ENCODE measurements at regions not wholly inside any gene's neighbourhood (a gene's known extent, or its start where the extent isn't known, plus 50 kb on each side); places are given as distances from the start of the nearest gene placed in this dataset.

GRCh38 chr3:24972491-24972890, 455.6 kb upstream of the RARB start:
- ChIA-PET POLR2A (ENCODE audit: unreplicated experiment) (no interaction called here), CTCF (interaction anchor here (1.0 kb wide), 1 partner anchor 10 kb away, joined by 3 read pairs; no protein-coding TSS in a partner anchor)
- Histone ChIP-seq H3K9me3 (ENCODE audit: control insufficient read depth, insufficient read depth, low read length) (no peaks in the 10 kb centered on the region), H2BK5ac (ENCODE audit: low read depth, low read length, poor library complexity, severe bottlenecking) (no peak overlapping the region), H4K8ac (ENCODE audit: low read depth in 2 of 2, low read length in 2 of 2) (no peak overlapping the region), H3K79me1 (ENCODE audit: low read depth in 1 of 2, low read length in 2 of 2) (no peaks in the 10 kb centered on the region), H3K9ac (ENCODE audit: low read depth, low read length) (no peak overlapping the region), H4K91ac (ENCODE audit: insufficient read depth, low read depth, low read length) (no peak overlapping the region), H3K36me3 (ENCODE audit: control insufficient read depth, insufficient read depth, low read length) (no peaks in the 10 kb centered on the region), H4K20me1 (ENCODE audit: insufficient read depth, low read length) (no peaks in the 10 kb centered on the region), H2AK5ac (ENCODE audit: low read depth, low read length) (no peak overlapping the region), H3K27me3 (ENCODE audit: control insufficient read depth, insufficient read depth, low read length) (no peaks in the 10 kb centered on the region), H2BK120ac (ENCODE audit: low read depth, low read length) (no peak overlapping the region), H3K56ac (ENCODE audit: extremely low read depth, insufficient read depth, low read length) (no peak overlapping the region), H2BK15ac (ENCODE audit: low read depth, low read length) (no peak overlapping the region), H3K14ac (replicated peaks; ENCODE audit: low read depth, low read length) (no peak overlapping the region), H3K4ac (ENCODE audit: low read depth, low read length) (no peak overlapping the region), H3K4me2 (ENCODE audit: low read depth, low read length) (no peak overlapping the region), H3K18ac (ENCODE audit: low read depth, low read length) (no peak overlapping the region), H3K4me3 (ENCODE audit: insufficient read depth, low read depth, low read length) (no peak overlapping the region), H3K23ac (ENCODE audit: low read depth, low read length) (no peak overlapping the region), H3K4me1 (ENCODE audit: control insufficient read depth, insufficient read depth, low read length) (no peaks in the 10 kb centered on the region), H2BK20ac (ENCODE audit: low read depth, low read length) (no peak overlapping the region), H4K5ac (ENCODE audit: low read depth, low read length) (no peak overlapping the region), H2AK9ac (replicated peaks; ENCODE audit: low read depth, low read length, poor library complexity) (no peak overlapping the region), H3K9me1 (ENCODE audit: insufficient read depth, low read length) (no peaks in the 10 kb centered on the region), H3K27ac (ENCODE audit: insufficient read depth, low read length) (no peak overlapping the region), H2AFZ (replicated peaks; ENCODE audit: low read length, poor library complexity) (no peak overlapping the region)
- dilution Hi-C loops (cut with HindIII; ENCODE audit: low sequenced_read_pairs, unreplicated experiment) = no loop called here
- ATAC-seq (ENCODE audit: low read depth) (no peak), DNase-seq (no peak)
- intact Hi-C loops (cut with micrococcal nuclease) = no loop called here
- no TSS peak for BruUV-seq (replicated peaks)
- no CpG with 5 or more reads among the region's 1 CpG for WGBS, 2 experiments (ENCODE audit: extremely low coverage in 2 of 2, insufficient read length in 1 of 2)
- in situ Hi-C loops (cut with MboI; ENCODE audit: low sequenced_read_pairs) = no loop called here
- TF ChIP-seq MAFK (IDR thresholded peaks at IDR 0.05; ENCODE audit: low read depth, low read length) (no peak), SMC3 (IDR thresholded peaks at IDR 0.05; ENCODE audit: low read depth, low read length) (no peak), MAZ (IDR thresholded peaks at IDR 0.05; ENCODE audit: borderline replicate concordance, low read depth, low read length) (no peak), CHD1 (IDR thresholded peaks at IDR 0.05; ENCODE audit: low read depth, low read length) (no peak), USF2 (IDR thresholded peaks at IDR 0.05; ENCODE audit: low read depth, low read length) (no peak), RCOR1 (IDR thresholded peaks at IDR 0.05; ENCODE audit: insufficient replicate concordance, low read length) (no peak), BHLHE40 (IDR thresholded peaks at IDR 0.05; ENCODE audit: low read depth, low read length) (no peak), MXI1 (IDR thresholded peaks at IDR 0.05; ENCODE audit: borderline replicate concordance, low read depth, low read length) (no peak), NFE2L2 (IDR thresholded peaks at IDR 0.05; ENCODE audit: low read depth, low read length) (no peak), RFX5 (IDR thresholded peaks at IDR 0.05; ENCODE audit: low read depth, low read length) (no peak)
